ENCODE measurements at regions not wholly inside any gene's neighbourhood (a gene's known extent, or its start where the extent isn't known, plus 50 kb on each side); places are given as distances from the start of the nearest gene placed in this dataset.

DNA sequence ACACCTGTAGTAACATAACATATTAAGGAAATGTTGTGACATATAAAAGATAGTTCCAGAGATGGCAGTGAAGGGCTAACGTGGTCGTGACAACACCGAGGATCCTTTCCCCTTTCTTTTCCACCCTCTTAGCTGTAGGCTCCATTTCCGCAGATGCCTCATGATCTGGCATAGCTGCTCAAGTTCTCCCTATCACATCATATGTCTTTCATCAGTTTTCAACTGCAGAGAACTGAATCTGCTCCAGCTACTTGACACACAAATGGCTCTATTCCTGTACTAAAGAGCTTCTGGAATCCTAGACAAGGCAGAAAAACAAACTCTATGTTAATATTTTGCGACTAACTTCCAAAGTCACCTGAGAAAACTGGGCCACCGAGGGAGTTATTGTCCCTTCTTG is 275.0 kb upstream of the SLCO3A1 start:
- no peaks in the 10 kb centered on the region for H3K9me3 ChIP-seq
- DNase-seq: no peak
- no peak for ATAC-seq
- H3K36me3 ChIP-seq (replicated peaks in 1 of 2; ENCODE audit: insufficient read depth in 1 of 2, low read depth in 2 of 2): no peaks in the 10 kb centered on the region
- H3K27ac ChIP-seq: no peak overlapping the region
- H3K27me3 ChIP-seq: no peaks in the 10 kb centered on the region
- TF ChIP-seq POLR2A (IDR thresholded peaks at IDR 0.05): no peak
- TF ChIP-seq, protein P1, sequence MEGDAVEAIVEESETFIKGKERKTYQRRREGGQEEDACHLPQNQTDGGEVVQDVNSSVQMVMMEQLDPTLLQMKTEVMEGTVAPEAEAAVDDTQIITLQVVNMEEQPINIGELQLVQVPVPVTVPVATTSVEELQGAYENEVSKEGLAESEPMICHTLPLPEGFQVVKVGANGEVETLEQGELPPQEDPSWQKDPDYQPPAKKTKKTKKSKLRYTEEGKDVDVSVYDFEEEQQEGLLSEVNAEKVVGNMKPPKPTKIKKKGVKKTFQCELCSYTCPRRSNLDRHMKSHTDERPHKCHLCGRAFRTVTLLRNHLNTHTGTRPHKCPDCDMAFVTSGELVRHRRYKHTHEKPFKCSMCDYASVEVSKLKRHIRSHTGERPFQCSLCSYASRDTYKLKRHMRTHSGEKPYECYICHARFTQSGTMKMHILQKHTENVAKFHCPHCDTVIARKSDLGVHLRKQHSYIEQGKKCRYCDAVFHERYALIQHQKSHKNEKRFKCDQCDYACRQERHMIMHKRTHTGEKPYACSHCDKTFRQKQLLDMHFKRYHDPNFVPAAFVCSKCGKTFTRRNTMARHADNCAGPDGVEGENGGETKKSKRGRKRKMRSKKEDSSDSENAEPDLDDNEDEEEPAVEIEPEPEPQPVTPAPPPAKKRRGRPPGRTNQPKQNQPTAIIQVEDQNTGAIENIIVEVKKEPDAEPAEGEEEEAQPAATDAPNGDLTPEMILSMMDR (IDR thresholded peaks at IDR 0.05): no peak
- H3K4me1 ChIP-seq: no peaks in the 10 kb centered on the region
- no peak overlapping the region for H3K4me3 ChIP-seq
- intact Hi-C loops (cut with DNase I): no loop called here
- 70 to 75% methylated on average over 6 of the region's 6 CpGs for whole genome bisulfite sequencing, 2 donors

DNA sequence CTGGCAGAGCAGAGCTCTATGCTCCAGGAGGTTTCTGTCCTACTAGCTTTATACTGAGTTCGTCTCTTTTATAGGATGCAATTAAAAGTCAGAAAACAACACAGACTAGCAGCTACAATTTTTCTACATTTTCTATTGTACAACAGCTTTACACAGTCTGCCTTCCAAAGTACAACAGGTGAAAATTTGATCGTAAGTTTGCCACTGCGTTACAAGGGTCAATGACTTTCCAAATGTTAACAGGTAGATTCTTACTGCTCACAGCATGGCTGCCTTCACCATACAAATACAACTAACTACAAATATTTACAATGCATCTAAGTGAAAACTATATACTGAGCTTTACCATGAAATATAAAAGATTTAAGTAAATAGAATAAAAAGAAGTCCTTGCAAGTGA is 268.6 kb upstream of the SLCO3A1 start:
- H3K9me3 ChIP-seq: no peaks in the 10 kb centered on the region
- H3K4me1 ChIP-seq: no peaks in the 10 kb centered on the region
- no peak for TF ChIP-seq POLR2A (IDR thresholded peaks at IDR 0.05)
- TF ChIP-seq, protein P1 (IDR thresholded peaks at IDR 0.05): no peak
- H3K4me3 ChIP-seq: no peak overlapping the region
- no peaks in the 10 kb centered on the region for H3K27me3 ChIP-seq
- ATAC-seq: no peak
- WGBS, 2 donors: 74 to 80% methylated on average over 3 of the region's 3 CpGs
- H3K27ac ChIP-seq: no peak overlapping the region
- no peak for DNase-seq
- H3K36me3 ChIP-seq (replicated peaks in 1 of 2; ENCODE audit: insufficient read depth in 1 of 2, low read depth in 2 of 2): no peaks in the 10 kb centered on the region
- intact Hi-C loops (cut with DNase I): no loop called here

DNA sequence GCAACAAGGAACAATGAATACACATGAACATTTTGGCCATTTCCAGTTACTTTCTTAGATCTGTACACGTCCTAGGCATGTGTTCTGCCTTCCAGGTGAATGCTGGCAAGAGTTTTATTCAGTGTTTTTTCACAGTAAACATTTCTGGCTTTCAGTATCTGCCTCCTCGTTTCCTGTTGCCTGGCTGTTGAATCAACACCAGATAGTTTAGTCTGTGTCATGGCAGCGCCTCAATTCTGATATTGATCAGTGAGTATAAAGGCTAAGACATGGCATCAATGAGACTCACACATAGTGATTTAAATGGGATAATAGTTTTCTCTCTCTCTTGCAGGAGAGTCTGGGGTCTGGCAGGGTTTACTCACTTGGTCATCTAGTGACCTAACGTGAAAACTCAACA is 266.9 kb upstream of the SLCO3A1 start:
- Histone ChIP-seq H3K9me3 (no peaks in the 10 kb centered on the region), H3K36me3 (replicated peaks in 1 of 2; ENCODE audit: insufficient read depth in 1 of 2, low read depth in 2 of 2) (no peaks in the 10 kb centered on the region), H3K4me1 (no peaks in the 10 kb centered on the region), H3K27me3 (no peaks in the 10 kb centered on the region), H3K27ac (no peak overlapping the region), H3K4me3 (no peak overlapping the region)
- DNase-seq (no peak), ATAC-seq (no peak)
- no peak for TF ChIP-seq POLR2A (IDR thresholded peaks at IDR 0.05)
- TF ChIP-seq, protein P1 (IDR thresholded peaks at IDR 0.05): no peak
- 40 to 41% methylated on average over 4 of the region's 4 CpGs for WGBS, 2 donors
- intact Hi-C loops (cut with DNase I): no loop called here

DNA sequence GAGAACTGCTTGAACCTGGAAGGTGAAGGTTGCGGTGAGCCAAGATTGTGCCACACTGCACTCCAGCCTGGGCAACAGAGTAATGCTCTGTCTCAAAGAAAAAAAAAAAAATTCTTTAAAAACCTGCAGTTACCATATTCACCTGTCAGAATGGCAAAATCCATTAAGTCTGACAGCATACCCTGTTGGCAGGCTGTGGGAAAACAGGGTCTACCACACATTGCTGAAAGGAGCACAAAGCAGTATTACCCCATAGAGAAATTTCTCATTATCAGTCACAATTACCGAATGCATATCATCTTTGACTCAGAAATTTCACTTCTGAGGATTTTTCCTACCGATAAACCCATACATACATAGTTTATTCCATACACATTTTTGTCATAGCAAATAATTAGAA is 264.1 kb upstream of the SLCO3A1 start:
- ATAC-seq (no peak), DNase-seq (no peak)
- H3K36me3 ChIP-seq (replicated peaks in 1 of 2; ENCODE audit: insufficient read depth in 1 of 2, low read depth in 2 of 2): no peaks in the 10 kb centered on the region
- H3K4me3 ChIP-seq: no peak overlapping the region
- no peaks in the 10 kb centered on the region for H3K4me1 ChIP-seq
- H3K9me3 ChIP-seq: no peaks in the 10 kb centered on the region
- TF ChIP-seq, protein P1 (IDR thresholded peaks at IDR 0.05): no peak
- TF ChIP-seq POLR2A (IDR thresholded peaks at IDR 0.05): no peak
- H3K27me3 ChIP-seq: no peaks in the 10 kb centered on the region
- H3K27ac ChIP-seq: no peak overlapping the region
- WGBS, 2 donors: 71 to 73% methylated on average over 3 of the region's 3 CpGs
- intact Hi-C loops (cut with DNase I): no loop called here

DNA sequence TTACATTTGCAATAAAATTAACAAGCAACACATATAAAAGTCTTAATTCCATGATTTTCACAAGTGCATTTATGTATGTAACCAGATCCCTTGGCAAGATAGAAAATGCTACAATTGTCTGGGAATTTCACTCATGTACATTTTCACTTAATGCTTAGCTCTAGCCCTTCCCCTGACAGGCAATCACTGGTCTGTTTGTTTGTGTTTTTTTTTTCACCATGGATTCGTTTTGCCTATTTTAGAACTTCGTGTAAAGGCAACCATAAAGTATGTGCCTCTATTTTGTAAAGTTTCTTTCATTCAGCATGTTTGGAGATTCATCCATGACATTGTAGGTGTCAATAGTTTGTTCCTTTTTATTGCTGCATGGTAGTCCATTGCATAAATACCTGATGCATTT is 260.9 kb upstream of the SLCO3A1 start:
- H3K4me3 ChIP-seq: no peak overlapping the region
- DNase-seq (no peak), ATAC-seq (no peak)
- TF ChIP-seq POLR2A (IDR thresholded peaks at IDR 0.05): no peak
- TF ChIP-seq, protein P1 (IDR thresholded peaks at IDR 0.05): no peak
- intact Hi-C loops (cut with DNase I): no loop called here
- no peaks in the 10 kb centered on the region for H3K27me3 ChIP-seq
- H3K27ac ChIP-seq: no peak overlapping the region
- H3K9me3 ChIP-seq: no peaks in the 10 kb centered on the region
- WGBS, 2 donors: 30 to 40% methylated on average over 2 of the region's 2 CpGs
- H3K4me1 ChIP-seq: no peaks in the 10 kb centered on the region
- no peaks in the 10 kb centered on the region for H3K36me3 ChIP-seq (replicated peaks in 1 of 2; ENCODE audit: insufficient read depth in 1 of 2, low read depth in 2 of 2)

All from body of pancreas (tissue), 4 donors.